SK-N-SH (cell line): ENCODE measurements at regions not wholly inside any gene's neighbourhood (a gene's known extent, or its start where the extent isn't known, plus 50 kb on each side); places are given as distances from the start of the nearest gene placed in this dataset.

Experiments used
- EZH2phosphoT487 ChIP-seq: fragments of 200-600 bp; sonication (generic); IDR thresholded peaks from 2 replicates; pipeline ENCODE4 v1.6.1; 2017; ENCODE audit warnings: low read depth, mixed run types, mild to moderate bottlenecking, antibody characterized with exemption, moderate library complexity, borderline replicate concordance
- POLR2AphosphoS5 ChIP-seq: IDR thresholded peaks from 2 replicates; pipeline ENCODE4 v1.6.1; 2012; ENCODE audit warnings: low read depth, low read length
- RXRA ChIP-seq: IDR thresholded peaks from 2 replicates; pipeline ENCODE4 v1.4.0; 2012; ENCODE audit warnings: low read depth, mild to moderate bottlenecking, borderline replicate concordance
- SMC3 ChIP-seq: IDR thresholded peaks from 2 replicates; pipeline ENCODE4 v1.6.1; 2012; ENCODE audit warnings: low read depth, low read length, improper control_type of control experiment
- TAF1 ChIP-seq: IDR thresholded peaks from 2 replicates; pipeline ENCODE4 v1.6.1; 2012; ENCODE audit warnings: low read depth, mild to moderate bottlenecking, low read length, moderate library complexity, borderline replicate concordance
- TF ChIP-seq, protein P1 (sequence below): fragments of 200-600 bp; sonication (generic); IDR thresholded peaks from 2 replicates; pipeline ENCODE4 v1.6.1; 2017; ENCODE audit warnings: antibody characterized with exemption, mild to moderate bottlenecking, moderate library complexity

DNA sequence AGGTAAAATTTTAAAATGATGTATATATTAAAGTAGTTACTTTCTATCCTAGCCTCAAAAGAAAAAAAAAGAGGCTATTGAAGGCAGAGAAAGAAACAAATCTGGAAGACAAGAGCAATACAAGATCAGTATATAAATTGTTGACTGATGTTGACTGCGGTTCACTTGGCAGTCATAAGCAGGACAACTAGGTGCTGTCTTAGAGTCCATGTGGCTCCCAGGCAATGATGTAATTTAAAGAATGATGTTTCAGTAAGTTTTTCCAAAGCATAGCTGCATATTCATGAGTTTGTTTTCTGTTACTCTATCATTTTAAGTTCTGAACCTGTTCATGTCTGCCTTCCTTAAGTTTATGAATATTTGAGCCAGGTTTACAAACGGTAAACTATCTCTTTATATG, 630.2 kb downstream of the FAT4 start:
- TF ChIP-seq, protein P1, sequence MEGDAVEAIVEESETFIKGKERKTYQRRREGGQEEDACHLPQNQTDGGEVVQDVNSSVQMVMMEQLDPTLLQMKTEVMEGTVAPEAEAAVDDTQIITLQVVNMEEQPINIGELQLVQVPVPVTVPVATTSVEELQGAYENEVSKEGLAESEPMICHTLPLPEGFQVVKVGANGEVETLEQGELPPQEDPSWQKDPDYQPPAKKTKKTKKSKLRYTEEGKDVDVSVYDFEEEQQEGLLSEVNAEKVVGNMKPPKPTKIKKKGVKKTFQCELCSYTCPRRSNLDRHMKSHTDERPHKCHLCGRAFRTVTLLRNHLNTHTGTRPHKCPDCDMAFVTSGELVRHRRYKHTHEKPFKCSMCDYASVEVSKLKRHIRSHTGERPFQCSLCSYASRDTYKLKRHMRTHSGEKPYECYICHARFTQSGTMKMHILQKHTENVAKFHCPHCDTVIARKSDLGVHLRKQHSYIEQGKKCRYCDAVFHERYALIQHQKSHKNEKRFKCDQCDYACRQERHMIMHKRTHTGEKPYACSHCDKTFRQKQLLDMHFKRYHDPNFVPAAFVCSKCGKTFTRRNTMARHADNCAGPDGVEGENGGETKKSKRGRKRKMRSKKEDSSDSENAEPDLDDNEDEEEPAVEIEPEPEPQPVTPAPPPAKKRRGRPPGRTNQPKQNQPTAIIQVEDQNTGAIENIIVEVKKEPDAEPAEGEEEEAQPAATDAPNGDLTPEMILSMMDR: no peak
- TF ChIP-seq RXRA (no peak), SMC3 (no peak), POLR2AphosphoS5 (no peak), EZH2phosphoT487 (no peak), TAF1 (no peak)
